Progenitor cell of endocrine pancreas (in vitro differentiated cells): ENCODE measurements at regions not wholly inside any gene's neighbourhood (a gene's known extent, or its start where the extent isn't known, plus 50 kb on each side); places are given as distances from the start of the nearest gene placed in this dataset.

Experiments
- DNase-seq: peaks from one replicate; pipeline ENCODE4 v3.0.0; 2021; ENCODE audit warnings: low spot score; ENCODE audit not compliant: unreplicated experiment
- H3K27ac Mint-ChIP-seq: 2 replicates; pipeline ENCODE4 v1.8.0; 2021; ENCODE audit warnings: mild to moderate bottlenecking, moderate library complexity, mixed read lengths
- H3K27me3 Mint-ChIP-seq: 2 replicates; pipeline ENCODE4 v1.8.0; 2021; ENCODE audit warnings: mixed read lengths
- H3K36me3 Mint-ChIP-seq: 2 replicates; pipeline ENCODE4 v1.8.0; 2022; ENCODE audit warnings: mixed read lengths; ENCODE audit not compliant: insufficient read depth
- H3K4me1 Mint-ChIP-seq: 2 replicates; pipeline ENCODE4 v1.8.0; 2021; ENCODE audit warnings: low read depth, mixed read lengths
- H3K4me3 Mint-ChIP-seq: 2 replicates; pipeline ENCODE4 v1.8.0; 2021; ENCODE audit warnings: low read depth, mild to moderate bottlenecking, moderate library complexity, mixed read lengths
- H3K9me3 Mint-ChIP-seq: 2 replicates; pipeline ENCODE4 v1.8.0; 2021; ENCODE audit warnings: low read depth, mixed read lengths
- TF ChIP-seq, protein P1 (sequence below): fragments of 200-600 bp; sonication (generic); IDR thresholded peaks from one replicate; pipeline ENCODE4 v1.5.0; 2021; ENCODE audit warnings: antibody characterized with exemption, mild to moderate bottlenecking; ENCODE audit not compliant: unreplicated experiment

DNA sequence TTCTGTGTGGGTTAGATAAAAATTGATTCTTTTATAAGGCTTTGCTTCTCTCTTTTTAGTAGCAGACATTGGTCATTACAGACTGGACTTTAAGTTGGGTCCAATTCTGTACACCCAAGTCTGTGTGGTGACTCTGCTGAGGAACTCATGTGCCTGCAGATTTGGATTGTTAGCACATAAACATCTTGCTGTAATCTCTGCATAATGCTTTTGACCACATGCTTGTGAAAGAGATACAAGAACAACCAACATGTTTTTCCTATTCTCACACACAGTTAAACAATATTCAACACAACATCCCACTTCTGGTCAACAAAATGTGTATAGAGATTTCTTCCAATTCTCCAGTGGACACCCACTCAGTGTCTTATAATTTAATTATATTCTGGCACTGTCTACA lies 270.1 kb downstream of the RDH14 start:
- TF ChIP-seq, protein P1, sequence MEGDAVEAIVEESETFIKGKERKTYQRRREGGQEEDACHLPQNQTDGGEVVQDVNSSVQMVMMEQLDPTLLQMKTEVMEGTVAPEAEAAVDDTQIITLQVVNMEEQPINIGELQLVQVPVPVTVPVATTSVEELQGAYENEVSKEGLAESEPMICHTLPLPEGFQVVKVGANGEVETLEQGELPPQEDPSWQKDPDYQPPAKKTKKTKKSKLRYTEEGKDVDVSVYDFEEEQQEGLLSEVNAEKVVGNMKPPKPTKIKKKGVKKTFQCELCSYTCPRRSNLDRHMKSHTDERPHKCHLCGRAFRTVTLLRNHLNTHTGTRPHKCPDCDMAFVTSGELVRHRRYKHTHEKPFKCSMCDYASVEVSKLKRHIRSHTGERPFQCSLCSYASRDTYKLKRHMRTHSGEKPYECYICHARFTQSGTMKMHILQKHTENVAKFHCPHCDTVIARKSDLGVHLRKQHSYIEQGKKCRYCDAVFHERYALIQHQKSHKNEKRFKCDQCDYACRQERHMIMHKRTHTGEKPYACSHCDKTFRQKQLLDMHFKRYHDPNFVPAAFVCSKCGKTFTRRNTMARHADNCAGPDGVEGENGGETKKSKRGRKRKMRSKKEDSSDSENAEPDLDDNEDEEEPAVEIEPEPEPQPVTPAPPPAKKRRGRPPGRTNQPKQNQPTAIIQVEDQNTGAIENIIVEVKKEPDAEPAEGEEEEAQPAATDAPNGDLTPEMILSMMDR = no peak
- Mint-ChIP-seq H3K4me1 (peaks cover 8% of the 10 kb centered on the region), H3K4me3 (no peak overlapping the region), H3K36me3 (no peaks in the 10 kb centered on the region), H3K9me3 (peaks cover 3% of the 10 kb centered on the region), H3K27ac (no peak overlapping the region), H3K27me3 (no peaks in the 10 kb centered on the region)
- no peak for DNase-seq

DNA sequence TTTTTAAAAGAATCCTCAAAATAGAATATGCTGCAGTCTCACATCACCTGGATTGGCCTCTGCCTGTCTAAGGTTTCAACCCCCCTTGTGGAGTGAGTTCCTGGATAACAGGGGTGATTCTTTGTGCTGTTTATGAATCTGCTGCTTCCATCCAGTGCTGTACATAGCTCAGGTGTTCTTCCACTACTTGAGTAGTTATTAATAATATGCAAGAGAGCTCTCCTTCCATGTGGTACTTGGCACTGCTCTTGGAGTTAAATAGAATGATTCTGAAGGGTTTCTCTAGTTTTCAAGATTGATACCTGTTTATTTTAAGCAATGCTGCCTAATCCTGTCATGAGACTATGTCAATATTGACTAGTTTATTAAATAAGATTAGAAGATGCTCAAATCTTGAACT lies 273.6 kb downstream of the RDH14 start:
- no peaks in the 10 kb centered on the region for H3K27me3 Mint-ChIP-seq
- DNase-seq = no peak
- peaks cover 4% of the 10 kb centered on the region for H3K4me1 Mint-ChIP-seq
- TF ChIP-seq, protein P1 = no peak
- H3K4me3 Mint-ChIP-seq = no peak overlapping the region
- peaks cover 11% of the 10 kb centered on the region for H3K9me3 Mint-ChIP-seq
- H3K27ac Mint-ChIP-seq = no peak overlapping the region
- no peaks in the 10 kb centered on the region for H3K36me3 Mint-ChIP-seq

DNA sequence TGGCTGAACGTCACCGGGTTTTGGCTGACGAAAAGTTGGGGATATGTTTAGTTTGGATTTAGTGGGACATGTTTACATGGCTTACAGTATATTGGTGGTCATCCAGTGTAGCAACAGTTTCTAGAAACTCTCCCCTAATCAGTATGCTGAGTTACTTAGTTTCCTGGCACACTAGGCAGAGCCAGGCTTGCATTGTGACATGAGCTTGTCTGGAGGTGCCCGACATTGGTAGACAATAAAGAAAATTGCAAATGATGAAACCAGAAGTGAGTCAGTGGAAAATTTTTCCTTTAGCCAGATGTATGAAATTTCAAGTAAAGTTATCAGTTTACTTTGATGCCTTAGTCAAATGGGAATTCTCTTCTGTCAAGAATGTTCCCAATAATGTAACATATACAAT lies 276.1 kb downstream of the RDH14 start:
- no peaks in the 10 kb centered on the region for H3K36me3 Mint-ChIP-seq
- H3K4me3 Mint-ChIP-seq = no peak overlapping the region
- no peak overlapping the region for H3K27ac Mint-ChIP-seq
- H3K27me3 Mint-ChIP-seq = no peaks in the 10 kb centered on the region
- peaks cover 11% of the 10 kb centered on the region for H3K9me3 Mint-ChIP-seq
- DNase-seq = no peak
- TF ChIP-seq, protein P1 = no peak
- H3K4me1 Mint-ChIP-seq = peaks cover 4% of the 10 kb centered on the region

DNA sequence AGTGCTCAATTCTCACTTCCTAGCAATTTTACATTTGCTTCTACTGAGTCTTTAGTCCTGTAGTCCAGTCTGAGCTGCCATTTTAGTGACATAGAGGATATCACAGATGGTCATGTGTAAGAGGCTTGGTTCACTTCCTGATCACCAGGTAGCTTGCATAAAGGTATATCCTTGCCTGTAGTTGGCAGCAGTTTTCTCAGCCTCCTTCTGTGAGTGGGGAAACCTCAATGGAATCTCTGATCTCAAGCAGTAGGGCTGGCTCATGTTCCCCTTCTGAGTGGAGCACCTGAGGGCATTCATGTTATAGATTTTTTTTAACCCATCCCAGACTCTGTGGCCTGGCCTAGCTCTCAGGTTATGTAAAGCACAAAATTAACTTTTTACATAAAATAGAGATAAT lies 278.4 kb downstream of the RDH14 start:
- Mint-ChIP-seq H3K27ac (no peak overlapping the region), H3K9me3 (peaks cover 11% of the 10 kb centered on the region), H3K4me1 (peaks cover 2% of the 10 kb centered on the region), H3K4me3 (no peak overlapping the region), H3K27me3 (no peaks in the 10 kb centered on the region), H3K36me3 (no peaks in the 10 kb centered on the region)
- no peak for DNase-seq
- TF ChIP-seq, protein P1 = no peak

DNA sequence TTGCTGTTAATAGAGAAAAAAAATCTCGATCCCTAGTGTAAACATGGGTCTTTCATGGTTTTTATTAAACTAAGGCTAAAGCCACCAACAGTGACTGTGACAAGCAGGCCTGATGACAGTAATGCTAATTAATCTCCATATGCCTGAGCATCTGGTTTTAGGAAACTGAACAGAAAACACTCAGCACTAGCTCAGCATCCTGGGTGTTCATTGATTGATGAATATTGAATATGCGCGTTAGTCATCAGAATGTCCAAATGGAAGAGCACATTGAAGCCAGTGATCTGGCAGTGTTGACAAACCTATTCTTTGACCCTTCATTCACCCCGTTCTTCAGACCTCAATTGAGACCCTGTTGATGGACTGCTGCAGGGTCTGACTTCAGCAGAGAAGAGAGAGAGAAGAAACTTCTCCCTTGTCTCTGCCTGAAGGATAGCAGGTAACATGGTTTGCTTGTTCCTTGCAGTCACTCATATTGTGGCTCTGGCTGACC lies 283.8 kb downstream of the RDH14 start:
- Mint-ChIP-seq H3K27me3 (no peaks in the 10 kb centered on the region), H3K4me1 (no peaks in the 10 kb centered on the region), H3K36me3 (no peaks in the 10 kb centered on the region), H3K27ac (no peak overlapping the region), H3K9me3 (no peaks in the 10 kb centered on the region), H3K4me3 (no peak overlapping the region)
- DNase-seq = no peak
- TF ChIP-seq, protein P1 = no peak
